Activated CD8-positive, alpha-beta memory T cell treated with anti-CD3 and anti-CD28 coated beads, Interleukin-2, amount 50 U/mL, for 48 hours (primary cell): ENCODE measurements at regions not wholly inside any gene's neighbourhood (a gene's known extent, or its start where the extent isn't known, plus 50 kb on each side); places are given as distances from the start of the nearest gene placed in this dataset.

Source experiments
- DNase-seq: peaks from one replicate; pipeline ENCODE4 v3.0.0-alpha.2; 2020

DNA sequence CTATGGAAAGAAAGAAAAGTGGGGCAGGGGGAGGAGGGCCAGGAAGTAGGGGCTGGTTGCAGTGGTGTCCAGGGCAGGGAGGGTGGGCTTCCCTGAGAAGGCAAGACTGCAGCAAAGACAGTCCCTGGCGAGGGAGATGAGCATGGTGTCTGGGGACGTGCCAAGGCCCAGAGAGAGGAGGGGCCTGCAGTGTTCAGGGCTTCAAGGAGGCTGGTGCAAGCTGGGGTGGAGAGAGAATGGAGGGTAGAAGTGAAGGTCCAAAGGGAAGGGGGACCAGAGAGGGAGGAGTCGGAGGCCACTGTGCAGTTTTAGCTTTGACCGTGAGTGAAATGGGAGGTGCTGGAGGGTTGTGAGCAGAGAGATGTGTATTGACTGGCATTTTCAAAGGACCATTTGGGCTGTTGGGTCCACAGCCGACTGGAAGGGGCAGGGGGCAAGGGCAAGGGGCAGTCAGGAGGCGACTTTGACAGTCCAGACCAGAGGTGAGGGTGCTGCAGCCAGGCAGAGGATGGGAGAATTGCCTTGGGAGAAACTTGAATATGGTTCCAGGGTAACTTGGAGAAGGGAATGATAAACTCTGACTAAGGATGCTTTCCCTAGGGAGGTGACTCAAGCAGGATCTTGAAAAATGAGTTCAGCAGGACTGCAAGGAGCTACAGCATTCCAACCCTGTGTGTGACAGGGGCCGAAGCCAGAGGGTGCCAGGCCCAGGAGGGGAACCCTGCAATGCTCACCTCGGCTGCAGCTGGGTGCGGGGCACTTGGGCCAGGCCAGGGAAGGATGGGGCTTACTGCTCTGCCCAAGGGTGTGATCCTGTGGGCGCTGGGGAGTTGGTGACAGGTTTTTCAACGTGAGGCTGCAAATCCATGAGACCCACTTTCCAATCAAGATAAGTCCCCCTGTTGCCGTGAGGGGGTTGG lies 177.1 kb upstream of the HAAO start:
- no peak for DNase-seq

DNA sequence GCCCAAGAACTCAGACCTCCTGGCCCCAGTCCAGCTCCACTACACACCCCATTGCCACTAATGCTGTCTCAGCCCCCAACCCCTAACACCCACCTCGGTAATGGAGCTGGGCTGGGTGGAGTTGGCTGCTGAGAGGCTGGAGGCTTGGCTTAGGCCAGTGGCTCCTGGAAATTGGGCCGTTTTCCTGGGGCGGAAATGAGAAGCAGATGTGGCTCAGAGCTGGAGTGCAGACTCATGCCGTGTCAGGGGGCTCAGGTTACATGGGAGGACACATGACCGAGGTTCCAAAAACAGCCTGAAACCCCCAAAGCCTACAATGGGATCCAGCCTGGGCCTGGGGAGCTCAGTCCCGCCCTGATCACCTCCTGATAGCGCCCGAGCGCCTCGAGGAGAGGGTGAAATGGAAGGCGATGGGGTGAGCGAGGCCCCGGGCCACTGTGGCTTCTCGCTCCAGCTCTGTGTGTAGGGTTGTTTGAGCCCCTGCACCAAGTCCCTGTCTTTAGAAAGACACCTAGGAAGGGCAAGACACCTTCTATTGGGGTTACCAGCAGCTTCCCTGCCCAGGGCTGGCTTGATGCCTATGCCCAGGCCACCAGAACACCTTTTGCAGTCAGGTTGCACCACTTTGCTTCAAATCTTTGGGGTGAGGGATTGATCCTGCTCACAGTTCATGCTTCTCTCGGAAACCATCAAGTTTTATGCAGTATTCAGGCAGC lies 175.7 kb upstream of the HAAO start:
- no peak for DNase-seq

GRCh38 chr2:42965910-42966309 lies 173.5 kb upstream of the HAAO start:
- no peak for DNase-seq

- DNase-seq, result no peak
Measured at GRCh38 chr2:42965196-42965595, 172.8 kb upstream of the HAAO start.

DNA sequence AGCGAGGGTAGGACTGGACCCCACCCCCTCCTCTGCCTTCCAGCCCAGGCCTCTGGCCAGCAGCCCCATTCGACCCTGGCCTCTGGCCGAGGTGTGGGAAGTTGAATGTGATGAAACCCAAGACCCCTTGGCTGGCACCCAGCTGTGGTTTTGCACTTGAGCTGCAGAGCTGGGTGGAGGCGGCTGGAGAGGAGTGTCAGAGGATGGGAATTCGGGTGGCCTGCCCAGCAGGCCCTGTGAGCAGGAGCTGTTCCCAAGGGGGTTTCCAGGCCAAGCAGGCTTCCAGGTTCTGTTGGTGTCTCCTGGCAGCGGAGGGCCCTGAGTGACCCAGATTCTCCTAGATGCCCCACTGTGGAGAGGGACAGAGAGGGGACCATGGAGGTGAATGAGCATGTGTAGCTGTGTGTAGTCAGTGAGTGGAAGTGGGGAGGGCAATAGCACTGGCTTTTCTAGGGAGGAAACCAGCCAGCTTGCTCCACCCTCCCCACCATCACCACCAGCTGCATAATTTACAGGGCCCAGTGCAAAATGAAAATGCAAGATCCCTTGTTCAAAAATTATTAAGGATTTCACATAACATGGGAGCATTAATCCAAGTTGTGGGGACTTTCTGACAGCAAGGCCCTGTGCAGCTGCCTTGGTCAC lies 172.2 kb upstream of the HAAO start:
- no peak for DNase-seq

DNA sequence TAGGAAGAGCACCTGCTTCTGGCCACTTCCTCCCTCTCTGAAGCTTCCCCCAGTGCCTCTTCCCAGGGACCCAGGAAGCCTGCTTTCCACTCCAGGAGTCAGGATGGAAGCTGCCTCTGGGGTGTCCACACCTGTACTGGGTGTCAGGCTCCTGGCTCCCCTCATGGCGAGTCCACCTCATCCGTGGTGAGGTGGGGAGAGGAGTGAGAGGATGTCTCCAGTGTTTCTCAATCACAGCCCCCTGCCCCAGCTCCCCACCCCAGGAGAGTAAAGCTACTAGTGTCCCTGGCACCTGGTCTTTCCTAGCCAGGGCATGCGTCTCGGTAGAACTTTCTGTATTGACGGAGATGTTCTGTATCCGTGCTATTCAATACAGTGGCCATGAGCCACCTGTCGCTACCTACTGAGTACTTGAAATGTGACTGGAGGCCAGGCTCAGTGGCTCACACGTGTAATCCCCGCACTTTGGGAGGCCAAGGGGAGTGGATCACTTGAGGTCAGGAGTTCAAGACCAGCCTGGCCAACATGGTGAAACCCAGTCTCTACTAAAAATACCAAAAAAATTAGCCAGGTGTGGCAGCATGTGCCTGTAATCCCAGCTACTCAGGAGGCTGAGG lies 171.2 kb upstream of the HAAO start:
- no peak for DNase-seq

DNA sequence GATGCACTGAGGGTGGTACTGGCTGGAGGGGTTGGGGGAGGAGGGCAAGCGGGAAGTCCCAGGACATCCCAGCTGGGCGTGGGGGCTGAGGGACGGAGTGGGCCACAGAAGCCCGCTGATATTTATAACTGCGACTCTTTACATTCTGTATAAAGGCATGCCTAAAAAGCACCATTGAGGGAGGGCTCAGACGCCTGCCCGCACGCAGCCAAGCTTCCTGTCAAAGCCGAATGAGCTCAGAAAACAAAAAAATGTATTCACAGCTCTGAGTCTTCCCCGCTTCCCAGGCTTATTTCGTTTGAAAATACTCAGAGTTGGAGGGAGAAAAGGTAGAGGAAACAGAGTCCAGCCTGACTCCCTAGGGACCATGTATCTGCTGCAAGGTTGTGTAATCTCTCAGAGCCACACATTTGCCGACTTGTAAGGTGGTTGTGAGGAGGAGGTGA lies 170.1 kb upstream of the HAAO start:
- DNase-seq, result no peak

GRCh38 chr2:42961961-42962360 lies 169.6 kb upstream of the HAAO start:
- no peak for DNase-seq

GRCh38 chr2:42961385-42961811 lies 169.0 kb upstream of the HAAO start:
- no peak for DNase-seq

DNA sequence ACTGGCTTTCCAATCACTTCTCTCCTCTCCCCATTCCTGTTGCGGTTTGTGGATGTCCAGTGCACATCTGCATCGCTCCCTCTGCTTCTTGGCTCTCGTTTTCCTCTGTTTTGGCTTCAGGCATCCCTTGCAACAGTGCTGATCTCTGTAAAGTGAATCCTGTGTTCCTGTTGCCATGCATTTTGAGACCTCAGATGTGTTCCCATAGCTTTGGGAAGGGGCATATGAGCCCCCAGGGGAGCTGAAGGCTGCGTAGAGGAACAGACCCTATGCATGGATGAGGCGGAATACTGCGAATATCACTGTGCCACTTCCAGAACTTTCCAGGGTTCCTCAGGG lies 168.4 kb upstream of the HAAO start:
- no peak for DNase-seq

DNA sequence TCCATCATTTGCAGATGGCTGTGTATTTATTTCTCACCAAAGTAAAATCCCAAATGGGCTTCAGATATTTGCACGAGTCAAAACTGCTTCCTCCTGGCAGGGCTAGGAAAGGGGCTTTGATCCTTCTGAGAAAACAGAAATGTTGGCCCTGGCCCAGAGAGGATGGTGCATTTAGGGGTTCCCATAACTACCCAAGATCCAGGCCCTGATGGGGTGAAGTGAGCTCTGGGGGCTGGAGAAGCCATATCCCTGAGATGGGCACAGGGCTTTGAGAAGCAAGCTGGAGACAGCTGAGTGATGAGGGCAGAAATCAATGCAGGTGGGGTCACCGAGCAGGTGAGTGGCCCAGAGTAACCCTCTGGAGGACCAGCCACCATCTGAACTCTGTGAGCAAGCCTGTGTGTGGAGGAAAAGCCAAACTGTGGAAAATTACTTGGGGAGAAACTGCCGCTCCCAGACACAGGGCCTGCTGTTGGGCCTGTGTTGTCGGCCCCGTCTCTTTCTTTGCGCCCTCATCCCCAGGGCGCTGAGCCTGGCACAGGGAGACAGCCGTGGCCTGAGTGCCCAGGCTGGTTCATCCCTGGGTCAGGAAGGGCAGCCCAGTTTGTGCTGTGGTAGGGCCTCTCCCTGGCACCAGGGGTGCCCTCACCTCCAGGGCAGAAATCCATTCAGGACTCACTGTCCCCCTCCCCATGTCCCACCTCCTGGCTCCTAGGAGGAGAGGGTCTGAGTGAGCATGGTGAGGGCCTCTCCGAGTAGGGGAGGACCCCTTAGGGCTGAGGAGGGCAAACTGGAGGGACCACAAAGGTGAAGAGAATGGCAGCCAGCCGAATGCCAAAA lies 167.8 kb upstream of the HAAO start:
- no peak for DNase-seq

DNA sequence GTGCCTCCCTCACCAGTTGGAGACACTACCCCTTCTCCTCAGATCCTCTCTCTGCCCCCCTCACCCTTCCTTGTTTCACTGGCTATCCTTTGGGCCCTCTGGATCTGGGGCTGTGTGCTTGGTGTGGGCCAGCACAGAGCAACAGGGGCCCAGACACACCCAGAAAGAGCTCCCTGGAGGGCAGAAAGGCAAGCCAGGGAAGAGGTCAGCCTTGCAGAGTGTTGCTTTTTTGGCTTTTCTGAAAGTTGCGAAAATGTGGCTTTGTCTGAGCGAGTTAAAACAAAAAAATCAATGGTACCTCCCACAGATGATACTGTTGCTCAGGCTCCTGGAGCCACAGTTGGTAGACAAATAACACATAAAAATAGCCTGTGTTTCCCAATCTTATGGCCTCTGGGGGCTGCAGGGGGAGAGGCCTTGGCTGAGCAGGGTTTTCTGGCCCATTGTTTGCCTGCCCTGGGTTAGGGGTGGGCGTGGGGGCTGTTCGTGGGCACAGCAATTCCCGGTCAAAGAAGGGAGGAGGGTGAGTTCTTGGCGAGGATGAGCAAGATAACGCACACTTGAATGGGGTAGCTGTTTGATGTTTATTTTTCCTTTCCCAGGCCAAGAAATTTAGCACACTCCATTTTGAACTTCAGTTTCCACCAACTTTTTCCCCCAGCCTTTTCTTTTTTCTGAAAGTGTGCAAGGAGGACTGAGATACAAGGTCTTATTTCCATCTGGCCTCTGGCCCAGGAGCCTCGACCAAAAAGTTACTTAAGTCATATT lies 167.0 kb upstream of the HAAO start:
- DNase-seq, result no peak

GRCh38 chr2:42958741-42959233 lies 166.4 kb upstream of the HAAO start:
- DNase-seq, result no peak

DNA sequence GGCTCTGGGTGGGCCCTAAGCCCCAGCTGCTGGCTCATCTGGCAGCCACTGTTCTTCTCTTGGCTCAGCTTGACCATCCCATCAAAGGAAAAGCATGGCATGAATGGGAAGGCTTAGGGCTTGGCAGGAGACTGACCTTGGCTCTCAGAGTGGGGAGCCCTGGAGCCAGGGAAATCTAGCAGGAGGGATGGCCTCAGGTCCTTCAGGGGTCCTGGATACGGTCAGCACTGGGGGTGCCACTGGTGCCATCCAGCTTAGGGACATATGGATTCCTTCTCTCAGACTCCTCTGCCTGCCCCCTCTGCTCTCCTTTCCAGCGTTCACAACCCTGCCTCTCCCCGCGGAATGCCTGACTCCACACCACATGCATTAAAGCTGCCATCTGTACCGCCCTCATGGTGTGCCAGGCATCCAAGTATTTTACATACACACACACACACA lies 165.5 kb upstream of the HAAO start:
- DNase-seq, result no peak

DNA sequence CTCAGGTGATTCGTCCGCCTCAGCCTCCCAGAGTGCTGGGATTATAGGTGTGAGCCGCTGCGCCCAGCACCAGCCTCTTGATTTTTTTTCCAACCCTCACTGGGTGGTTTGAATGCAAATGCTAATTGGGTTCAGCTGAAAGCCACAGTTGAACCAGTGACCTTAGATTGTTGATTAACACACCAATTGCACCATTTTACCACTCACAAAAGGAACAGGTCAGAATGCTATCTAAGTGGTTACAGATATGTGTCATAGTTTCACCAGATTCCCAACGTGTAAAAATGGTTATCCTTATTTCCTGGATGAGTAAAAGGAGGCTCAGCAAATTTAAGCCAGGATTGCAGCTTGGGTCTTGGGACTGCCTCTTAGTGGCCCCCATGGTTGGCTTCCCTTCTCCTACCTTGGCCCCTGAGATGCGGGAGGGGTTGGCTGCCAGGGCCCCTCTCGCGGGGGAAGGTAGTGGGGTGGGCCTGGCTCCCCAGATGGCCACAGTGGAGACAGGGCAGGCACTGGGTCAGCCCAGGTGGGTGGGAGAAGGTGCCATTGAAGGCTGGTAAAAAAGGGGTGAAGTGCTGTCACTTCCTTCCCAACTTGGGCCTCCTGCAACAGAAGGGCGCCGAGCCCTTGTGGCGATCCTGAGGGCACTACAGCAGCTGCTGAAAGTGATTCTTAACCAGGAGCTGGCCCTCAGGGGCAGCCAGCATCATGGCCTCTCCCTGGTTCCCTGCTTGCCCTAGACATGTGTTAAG lies 164.9 kb upstream of the HAAO start:
- no peak for DNase-seq

GRCh38 chr2:42954227-42954962 lies 162.0 kb upstream of the HAAO start:
- DNase-seq, result no peak

DNA sequence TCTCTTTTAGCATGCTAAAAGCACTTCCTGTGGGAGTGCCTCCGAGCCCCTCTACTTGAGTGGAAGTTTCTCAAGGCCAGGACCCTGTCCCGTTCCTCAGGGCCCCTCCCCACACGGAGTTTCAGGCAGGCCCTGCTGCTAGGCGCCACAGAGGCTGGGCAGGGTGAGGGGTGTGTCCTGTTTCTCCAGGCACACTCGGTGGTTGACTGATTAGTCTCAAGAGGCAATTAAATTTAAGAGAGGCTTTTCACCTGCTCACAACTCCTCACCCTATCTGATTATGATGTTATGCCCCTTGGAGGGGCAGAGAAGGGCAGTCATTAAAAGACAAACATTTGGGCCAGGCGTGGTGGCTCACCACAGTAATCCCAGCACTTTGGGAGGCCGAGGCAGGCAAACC lies 160.8 kb upstream of the HAAO start:
- DNase-seq, result no peak

DNA sequence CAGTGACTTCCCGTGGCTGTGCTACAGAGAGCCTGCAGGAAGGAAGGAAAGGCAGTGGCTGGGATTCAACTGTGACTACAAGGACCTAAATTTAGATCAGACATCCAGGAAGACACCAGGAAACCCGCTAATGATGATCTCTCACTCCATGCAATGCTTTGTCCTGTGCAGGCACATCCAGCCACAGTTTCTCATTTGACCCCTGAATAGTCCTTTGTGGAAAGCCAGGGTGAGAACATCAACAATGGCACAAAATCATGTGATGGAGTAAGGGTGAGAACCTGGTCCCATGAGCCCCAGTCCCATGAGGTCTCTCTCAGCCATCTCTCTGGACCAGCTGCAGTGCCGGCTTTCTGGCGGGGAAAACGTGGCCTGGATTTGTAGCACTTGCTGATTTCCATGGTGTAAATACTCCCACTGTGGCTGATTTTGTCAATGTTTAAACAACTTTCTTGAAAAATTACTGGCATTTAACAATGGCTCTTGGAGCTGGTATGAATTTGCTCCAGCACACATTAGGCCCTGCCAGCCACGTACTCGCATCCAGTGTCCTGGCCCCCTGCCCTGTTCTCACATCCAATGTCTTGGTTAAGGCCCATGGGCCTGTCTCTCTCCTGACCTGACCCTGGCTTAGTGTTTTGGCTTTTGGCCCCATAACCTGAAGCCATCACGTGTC lies 159.0 kb upstream of the HAAO start:
- DNase-seq, result no peak

GRCh38 chr2:42949125-42949524 lies 156.7 kb upstream of the HAAO start:
- DNase-seq, result no peak
